GM19035 (cell line): ENCODE measurements at regions not wholly inside any gene's neighbourhood (a gene's known extent, or its start where the extent isn't known, plus 50 kb on each side); places are given as distances from the start of the nearest gene placed in this dataset.

Experiments used
- ATAC-seq: cut with Tn5 transposase; IDR thresholded peaks from one replicate; pipeline ENCODE4 v1.9.1; 2021; ENCODE audit not compliant: unreplicated experiment

GRCh38 chr14:99041141-99041819 lies 230.7 kb downstream of the BCL11B start:
- ATAC-seq: no peak

- no peak for ATAC-seq
These were observed 230.2 kb downstream of the BCL11B start for GRCh38 chr14:99041820-99042174.

- no peak for ATAC-seq
These were observed 229.4 kb downstream of the BCL11B start for GRCh38 chr14:99042381-99043266.

GRCh38 chr14:99043267-99043615 lies 228.8 kb downstream of the BCL11B start:
- ATAC-seq: no peak

- no peak for ATAC-seq
These were observed 228.2 kb downstream of the BCL11B start for GRCh38 chr14:99043756-99044155.

GRCh38 chr14:99047441-99048031 lies 224.5 kb downstream of the BCL11B start:
- ATAC-seq: no peak

- ATAC-seq: no peak
These were observed 221.7 kb downstream of the BCL11B start for GRCh38 chr14:99050309-99050708.

GRCh38 chr14:99052467-99052866 lies 219.5 kb downstream of the BCL11B start:
- no peak for ATAC-seq

GRCh38 chr14:99055019-99055418 lies 217.0 kb downstream of the BCL11B start:
- no peak for ATAC-seq

GRCh38 chr14:99055816-99056215 lies 216.2 kb downstream of the BCL11B start:
- no peak for ATAC-seq

- ATAC-seq: no peak
These were observed 214.4 kb downstream of the BCL11B start for GRCh38 chr14:99057576-99058083.

- ATAC-seq: no peak
These were observed 213.5 kb downstream of the BCL11B start for GRCh38 chr14:99058542-99058941.

- no peak for ATAC-seq
These were observed 209.8 kb downstream of the BCL11B start for GRCh38 chr14:99062216-99062615.

- no peak for ATAC-seq
These were observed 209.1 kb downstream of the BCL11B start for GRCh38 chr14:99062772-99063418.

- no peak for ATAC-seq
These were observed 208.3 kb downstream of the BCL11B start for GRCh38 chr14:99063620-99064225.

GRCh38 chr14:99064262-99064954 lies 207.6 kb downstream of the BCL11B start:
- no peak for ATAC-seq

- ATAC-seq: no peak
These were observed 206.4 kb downstream of the BCL11B start for GRCh38 chr14:99065551-99065950.

GRCh38 chr14:99066378-99066777 lies 205.6 kb downstream of the BCL11B start:
- ATAC-seq: no peak

GRCh38 chr14:99067141-99067920 lies 204.7 kb downstream of the BCL11B start:
- ATAC-seq: no peak

GRCh38 chr14:99067927-99068326 lies 204.1 kb downstream of the BCL11B start:
- ATAC-seq: no peak
